ENCODE measurements at regions not wholly inside any gene's neighbourhood (a gene's known extent, or its start where the extent isn't known, plus 50 kb on each side); places are given as distances from the start of the nearest gene placed in this dataset.

GRCh38 chr9:115513148-115513547 is 395.2 kb upstream of the TNC start:
- TF ChIP-seq POLR2AphosphoS5 (IDR thresholded peaks at IDR 0.05) (no peak), CTCF (IDR thresholded peaks at IDR 0.05) (no peak), POLR2A (IDR thresholded peaks at IDR 0.05) (no peak), EP300 (IDR thresholded peaks at IDR 0.05) (no peak)

Data from upper lobe of left lung (tissue), 4 donors.